GM04503 (cell line): ENCODE measurements at regions not wholly inside any gene's neighbourhood (a gene's known extent, or its start where the extent isn't known, plus 50 kb on each side); places are given as distances from the start of the nearest gene placed in this dataset.
"Not testable (repeated sequence)": the region's sequence is repeated elsewhere in the genome, so short reads cannot be mapped to it uniquely, and the experiment has no call there.

Experiments
- DNase-seq: peaks from one replicate; pipeline ENCODE4 v3.0.0-alpha.2; 2012; ENCODE audit warnings: low read depth

DNA sequence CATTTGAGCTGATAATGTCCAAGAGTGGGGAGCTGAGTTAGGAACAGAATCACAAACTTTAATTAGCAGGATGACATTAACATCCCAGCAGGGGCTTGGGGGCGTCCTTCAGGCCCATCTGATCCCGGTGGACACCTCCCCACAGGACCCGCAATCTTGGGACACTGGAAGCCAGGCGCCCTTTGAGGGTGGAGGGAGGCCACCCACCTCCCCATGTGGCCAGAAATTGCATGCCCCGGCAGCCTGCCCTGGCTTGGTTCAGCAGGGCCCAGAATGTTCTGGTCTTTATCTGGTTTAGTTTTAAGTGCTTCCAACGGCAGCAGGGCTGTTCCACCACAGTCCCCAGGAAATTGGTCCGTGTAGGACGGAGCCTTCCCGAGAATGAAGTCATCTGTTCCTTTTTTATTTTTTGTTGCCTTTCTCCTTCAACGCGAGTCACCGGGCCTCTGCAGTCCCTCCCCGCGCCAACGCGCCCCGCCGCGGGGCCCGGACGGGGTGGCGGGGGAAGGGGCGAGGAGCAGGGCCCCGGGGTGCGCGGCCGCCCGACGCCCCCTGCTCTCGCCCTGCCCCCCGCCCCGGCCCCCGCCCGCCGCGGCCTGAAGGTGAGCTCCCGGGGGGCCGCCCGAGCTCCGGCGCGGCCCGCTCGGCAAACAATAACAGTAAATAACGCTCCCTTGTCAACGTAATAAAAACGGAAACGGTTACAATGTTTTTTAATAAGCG, 207.9 kb downstream of the C9orf50 start:
- DNase-seq: peak; percentile 44

DNA sequence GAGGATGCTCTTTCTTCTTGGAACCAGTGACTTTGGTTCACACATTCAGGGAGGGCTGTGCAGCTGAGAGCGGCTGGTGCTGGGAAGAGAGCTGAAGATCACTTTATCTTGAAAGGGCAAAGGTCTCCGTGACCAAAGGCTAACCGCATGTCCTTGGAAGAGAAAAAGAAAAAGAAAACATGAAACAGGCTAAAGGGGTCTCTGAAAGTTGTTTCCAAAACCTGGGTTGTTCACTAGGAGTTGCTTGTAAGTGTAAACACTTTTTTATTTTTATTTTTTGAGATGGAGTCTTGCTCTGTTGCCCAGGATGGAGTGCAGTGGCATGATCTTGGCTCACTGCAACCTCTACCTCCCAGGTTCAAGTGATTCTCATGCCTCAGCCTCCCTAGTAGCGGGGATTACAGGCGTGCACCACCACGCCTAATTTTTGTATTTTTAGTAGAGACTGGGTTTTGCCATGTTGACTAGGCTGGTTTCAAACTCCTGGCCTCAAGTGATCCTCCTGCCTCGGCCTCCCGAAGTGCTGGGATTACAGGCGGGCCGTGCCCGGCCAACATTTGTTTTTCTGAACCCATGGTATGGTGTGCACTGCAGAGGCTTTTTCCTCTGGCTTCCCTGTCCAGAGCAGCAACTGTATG, 208.6 kb downstream of the C9orf50 start:
- not testable (repeated sequence) for DNase-seq

DNA sequence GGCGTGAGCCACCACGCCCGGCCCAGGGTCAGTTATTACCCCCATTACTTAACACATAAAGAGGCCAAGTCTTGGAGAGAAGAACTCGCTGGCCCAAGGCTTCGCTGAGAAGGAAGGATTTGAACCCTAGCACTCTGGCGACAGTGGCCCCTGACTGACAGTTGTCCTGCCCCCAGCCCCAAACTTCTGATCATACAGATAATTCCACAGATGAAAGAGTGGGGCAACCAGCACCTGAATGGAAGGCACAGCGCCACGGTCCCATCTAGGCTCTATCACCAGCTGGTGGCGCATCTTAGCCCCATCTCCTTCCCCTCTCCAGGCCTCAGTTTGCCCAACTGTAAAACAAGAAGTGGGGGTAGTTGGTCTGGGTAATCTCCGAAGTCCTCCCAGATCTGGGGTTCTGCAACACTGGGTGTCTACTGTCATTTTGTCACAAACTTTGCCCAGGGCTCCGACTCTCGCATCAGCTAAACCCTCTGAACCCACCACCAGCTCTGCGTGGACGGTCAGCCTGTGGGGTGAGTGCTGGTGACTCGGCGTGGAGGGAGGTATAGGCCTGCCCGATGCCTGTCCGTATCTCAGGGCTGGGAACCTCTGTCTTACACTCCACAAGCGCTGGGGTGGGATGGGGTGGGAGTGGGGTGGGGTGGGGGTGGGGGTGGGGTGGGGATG, 209.3 kb downstream of the C9orf50 start:
- no peak for DNase-seq

DNA sequence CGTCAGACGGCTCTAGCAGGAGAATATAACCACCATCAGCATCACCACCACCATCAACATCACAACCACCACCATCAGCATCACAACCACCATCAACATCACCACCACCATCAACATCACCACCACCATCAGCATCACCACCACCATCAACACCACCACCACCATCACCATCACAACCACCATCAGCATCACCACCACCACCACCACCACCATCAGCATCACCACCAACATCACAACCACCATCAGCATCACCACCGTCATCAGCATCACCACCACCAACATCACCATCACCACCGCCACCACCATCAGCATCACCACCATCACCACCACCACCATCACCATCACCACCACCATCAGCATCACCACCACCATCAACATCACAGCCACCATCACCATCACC, 210.7 kb downstream of the C9orf50 start:
- DNase-seq: no peak

DNA sequence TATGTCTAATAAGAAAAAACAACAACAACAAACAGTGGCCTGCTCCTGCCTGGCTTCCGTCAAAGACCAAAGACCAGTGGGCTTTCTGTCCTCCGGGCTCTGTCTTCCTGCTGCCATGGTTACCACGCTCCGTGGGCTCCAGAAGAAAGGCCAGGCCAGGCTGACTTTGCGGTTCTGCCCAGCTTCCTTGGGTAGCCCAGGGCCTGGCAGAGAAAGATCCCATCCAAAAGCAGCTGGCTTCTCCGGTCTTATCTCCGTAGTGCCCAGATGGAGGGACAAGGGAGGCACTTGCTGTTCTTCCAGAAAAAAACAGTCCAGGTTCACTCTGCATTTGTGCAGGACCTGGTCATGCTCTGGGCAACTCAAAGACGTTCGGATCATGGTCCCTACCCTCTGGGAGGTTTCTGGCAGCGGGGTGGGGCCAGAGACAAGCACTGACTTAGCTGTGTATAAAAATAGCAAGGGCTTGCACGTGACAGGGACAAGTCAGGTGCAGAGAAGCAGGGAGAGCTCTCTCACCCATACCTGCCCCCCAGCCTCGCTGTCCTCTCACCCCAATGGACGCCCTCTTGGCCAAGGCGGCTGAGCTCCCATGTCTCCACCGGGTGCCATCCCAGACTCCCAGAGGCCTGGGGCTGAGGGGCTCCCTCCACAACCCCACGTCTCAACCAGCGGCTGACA, 212.2 kb downstream of the C9orf50 start:
- DNase-seq: no peak

- DNase-seq: no peak
These were observed 212.9 kb downstream of the C9orf50 start for GRCh38 chr9:129407905-129408452.

DNA sequence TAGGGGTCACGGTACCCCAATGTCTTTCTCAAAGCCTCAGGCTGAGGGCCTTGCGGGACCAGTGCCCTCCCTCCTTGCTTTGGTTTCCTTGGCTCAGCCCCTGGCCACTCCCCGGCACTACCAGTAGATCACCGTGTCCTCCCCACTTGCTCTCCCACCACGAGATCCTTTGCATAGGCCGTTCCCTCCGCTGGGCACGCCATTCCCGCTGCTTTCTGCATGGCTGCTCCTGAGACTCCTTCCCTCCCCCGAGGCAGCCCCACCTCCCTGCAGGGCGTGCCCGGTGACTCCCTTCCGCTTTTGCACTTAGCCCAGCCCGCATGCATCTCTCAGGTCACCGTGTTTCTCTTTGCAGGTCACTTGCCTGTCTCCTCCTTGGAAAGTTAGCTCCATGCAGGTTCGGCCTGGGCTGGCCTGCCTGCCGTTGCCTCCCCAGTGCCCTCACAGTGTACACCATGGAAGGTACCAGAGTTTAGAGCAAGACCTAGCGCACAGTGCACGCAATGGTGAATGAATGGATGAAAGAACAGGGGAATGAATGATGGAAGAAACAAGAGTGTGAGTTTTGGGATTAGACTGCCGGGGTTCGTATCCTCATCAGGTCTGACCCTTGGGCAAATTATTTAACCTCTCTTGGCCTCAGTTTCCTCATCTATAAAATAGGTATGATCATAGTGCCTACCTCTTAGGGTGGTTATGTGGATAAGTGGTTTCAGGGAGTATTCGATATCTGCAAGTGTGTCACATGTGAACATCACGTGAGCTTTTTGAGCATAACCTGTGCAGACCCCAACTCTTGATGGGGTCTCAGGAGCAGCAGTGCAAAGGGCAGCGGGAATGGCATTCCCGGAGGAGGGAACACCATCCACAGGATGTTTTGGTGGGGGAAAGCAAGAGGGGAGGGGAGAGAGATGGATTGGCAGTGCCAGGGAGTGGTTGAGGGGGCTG, 214.3 kb downstream of the C9orf50 start:
- no peak for DNase-seq

DNA sequence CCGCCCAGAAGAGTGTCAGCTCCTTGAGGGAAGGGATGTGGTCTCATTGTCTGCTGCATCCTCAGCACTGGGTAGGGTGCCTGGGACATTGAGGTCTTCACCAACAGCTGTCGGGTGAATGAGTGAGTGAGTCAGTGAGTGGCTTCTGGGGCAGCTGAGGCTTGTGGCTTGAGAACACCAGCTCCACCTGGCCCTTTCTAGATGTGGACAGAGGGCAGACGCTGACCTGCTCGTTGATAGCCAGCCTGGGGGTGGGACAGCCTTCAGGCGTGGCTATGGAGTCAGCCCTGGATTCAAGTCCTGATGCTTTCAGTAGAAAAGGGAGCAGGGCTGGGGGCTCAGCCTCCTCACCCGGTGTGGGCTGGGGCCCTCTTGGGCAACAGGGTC, 215.1 kb downstream of the C9orf50 start:
- no peak for DNase-seq

GRCh38 chr9:129405089-129405826, 215.6 kb downstream of the C9orf50 start:
- DNase-seq: no peak

GRCh38 chr9:129404621-129405020, 216.3 kb downstream of the C9orf50 start:
- DNase-seq: no peak

- no peak for DNase-seq
These were observed 216.9 kb downstream of the C9orf50 start for GRCh38 chr9:129403779-129404620.

- DNase-seq: no peak
These were observed 217.7 kb downstream of the C9orf50 start for GRCh38 chr9:129402931-129403778.

GRCh38 chr9:129402371-129402739, 218.5 kb downstream of the C9orf50 start:
- DNase-seq: no peak

DNA sequence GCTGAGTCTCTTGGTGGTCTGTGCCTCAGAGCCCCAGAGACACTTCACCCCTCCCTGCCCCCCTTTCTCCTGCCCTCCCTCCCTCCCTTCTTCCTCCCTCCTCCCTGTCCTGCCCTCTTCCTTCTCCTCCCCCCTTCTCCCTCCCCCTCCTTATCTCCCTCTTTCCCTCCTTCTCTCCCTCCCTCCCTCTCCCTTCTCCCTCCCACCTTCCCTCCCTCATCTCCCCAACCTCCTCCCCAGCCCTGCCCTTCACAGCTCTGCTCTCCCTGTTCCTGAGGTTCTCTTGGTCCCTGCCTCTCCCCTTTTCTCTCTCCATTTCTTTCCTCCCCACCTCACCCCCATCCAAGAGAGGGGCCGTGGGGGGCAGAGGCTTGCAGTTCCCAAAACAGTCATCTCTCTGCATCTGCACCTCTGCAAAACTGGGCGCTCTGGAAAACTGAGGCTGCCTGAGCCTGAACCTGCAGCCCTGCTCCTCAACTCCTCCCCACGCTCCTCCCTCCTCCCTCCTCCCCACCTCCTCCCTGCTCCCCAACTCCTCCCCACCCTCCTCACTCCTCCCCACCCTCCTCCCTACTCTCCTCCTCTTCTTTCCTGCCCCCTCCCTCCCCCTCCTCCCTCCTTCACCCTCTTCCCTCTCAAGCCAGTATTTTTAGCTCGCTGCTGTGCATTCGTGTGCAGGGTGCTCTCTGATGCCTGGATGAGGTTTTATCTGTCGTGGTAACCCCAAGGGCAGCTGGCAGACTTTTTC, 219.1 kb downstream of the C9orf50 start:
- DNase-seq: no peak

GRCh38 chr9:129400971-129401622, 219.8 kb downstream of the C9orf50 start:
- DNase-seq: no peak

DNA sequence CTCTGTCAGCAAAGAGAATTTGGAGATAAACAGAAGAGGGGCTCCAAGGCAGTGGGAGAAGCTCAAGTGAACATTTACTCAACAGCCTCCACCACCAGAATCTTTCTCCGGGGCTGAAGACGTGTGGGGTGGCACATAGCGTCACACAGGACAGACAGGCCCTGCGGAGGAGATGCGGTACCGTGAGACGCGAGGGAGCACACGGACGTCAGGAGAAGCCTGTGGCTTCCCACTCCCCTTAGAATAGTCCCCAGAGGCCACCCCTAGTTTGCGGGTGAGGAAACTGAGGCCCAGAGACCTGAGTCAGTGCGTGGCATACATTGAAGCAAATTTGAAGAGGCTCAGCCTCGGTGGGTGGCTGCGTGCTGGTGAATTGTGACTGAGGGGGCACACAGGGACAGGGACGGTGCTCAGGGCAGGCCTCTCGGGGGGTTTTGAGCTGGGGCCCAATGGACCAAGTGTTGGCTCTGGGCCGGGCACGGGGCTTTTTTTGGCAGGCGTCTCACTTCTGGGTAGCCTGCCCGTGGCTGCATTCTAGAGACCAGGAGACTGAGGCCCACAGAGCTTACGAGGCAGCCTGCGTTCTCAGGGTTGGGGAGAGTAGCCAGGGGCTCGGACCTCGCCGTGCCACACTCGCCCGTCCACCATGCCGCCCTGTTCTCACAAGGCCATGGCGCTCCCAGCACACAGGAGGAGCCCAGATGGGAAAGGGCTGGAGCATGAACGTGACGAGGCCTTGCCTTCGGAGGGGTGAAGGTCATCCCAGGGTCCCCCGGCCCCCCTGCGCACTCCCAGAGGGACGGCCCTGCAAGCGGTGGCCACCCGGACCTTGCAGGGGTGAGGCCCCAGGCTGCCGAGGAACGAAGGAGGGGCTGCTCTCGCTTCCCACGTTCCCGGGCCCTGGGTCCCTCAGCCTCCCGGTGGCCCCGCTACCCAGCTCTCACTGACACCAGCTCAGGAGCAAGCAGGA, 220.6 kb downstream of the C9orf50 start:
- DNase-seq: no peak
